Right renal pelvis (tissue), 4 donors: ENCODE measurements at regions not wholly inside any gene's neighbourhood (a gene's known extent, or its start where the extent isn't known, plus 50 kb on each side); places are given as distances from the start of the nearest gene placed in this dataset.
"Not testable (repeated sequence)": the region's sequence is repeated elsewhere in the genome, so short reads cannot be mapped to it uniquely, and the experiment has no call there.

ENCODE experiments used
- DNase-seq, 4 donors: peaks; one replicate each; pipeline ENCODE4 v3.0.0-alpha.2; 2013; ENCODE audit warnings: low read depth in 4 of 4, low spot score in 3 of 4, missing footprints in 1 of 4

DNA sequence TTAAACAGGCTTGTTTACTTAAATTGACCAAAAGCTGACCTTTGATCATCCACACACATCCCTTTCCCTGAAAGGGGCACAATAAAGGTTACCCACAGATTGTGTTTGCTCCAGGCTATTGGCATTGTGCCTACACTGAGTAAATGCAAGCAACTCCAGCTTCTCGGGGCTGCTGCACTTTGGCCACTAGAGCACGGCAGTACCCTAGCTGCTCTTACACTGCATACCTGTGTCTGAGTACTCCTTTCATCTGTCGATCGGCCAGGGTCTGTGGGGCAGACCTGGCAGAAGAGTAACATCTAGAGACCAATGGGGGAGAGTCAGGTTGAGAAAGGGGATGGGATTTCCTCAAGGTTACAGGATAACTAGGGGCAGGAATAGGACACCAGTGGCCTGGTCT, 281.9 kb upstream of the NMUR2 start:
- DNase-seq: no peak

DNA sequence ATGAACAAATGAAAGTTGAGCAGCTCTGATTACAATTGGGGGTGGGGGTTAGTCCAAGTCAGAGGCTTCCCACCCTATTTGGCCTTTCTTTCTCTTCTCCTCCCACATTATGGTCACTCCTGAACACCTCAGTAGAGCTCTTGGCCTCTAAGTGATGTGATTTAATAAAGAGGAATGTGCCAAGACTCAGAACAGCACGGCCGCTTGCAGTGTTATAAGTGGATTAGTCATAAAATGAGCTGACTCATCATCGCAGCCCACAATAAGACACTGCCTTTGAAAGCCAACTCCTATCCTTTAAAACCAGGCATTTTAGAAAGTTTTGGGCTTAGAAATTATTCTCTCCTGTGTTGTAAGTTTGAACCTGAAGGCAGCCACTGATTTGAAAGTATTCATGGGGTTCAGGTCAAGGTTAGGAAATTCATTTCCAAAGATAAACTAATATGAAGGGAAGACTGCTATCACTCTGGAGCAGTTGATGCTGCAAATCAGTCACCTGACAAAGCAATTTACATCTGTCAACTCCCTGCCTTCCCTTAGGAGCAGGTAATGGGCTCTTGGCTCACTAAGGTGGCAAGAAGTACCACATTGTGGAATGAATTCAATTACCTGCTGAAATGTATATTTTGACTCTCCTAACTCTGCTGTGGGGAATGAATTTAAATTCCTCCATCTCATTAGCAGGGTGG, 283.6 kb upstream of the NMUR2 start:
- DNase-seq: no peak

DNA sequence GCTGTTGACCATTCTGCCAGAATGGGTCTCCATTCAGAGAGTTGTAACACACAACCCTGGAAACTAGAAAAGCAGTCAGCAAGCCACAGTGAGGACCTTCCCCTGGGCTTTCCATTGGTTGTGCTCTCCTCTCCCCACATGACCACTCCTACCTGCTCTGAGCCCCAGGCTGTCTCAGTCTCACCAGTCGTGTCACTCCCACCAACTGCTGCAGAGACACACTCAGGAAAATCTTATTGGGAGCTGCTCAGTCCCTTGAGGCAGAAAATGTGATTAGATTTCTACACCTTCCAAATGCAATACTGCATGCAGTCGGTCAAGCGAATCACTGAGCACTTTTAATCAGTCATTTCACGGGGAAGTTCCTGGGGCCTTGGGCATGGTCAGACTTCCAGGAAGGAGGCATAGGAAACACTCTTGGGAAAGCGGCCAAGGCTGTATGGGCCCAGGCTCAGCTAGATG, 284.2 kb upstream of the NMUR2 start:
- peak in 2 of 4 donors; percentile 12 to 14 for DNase-seq

DNA sequence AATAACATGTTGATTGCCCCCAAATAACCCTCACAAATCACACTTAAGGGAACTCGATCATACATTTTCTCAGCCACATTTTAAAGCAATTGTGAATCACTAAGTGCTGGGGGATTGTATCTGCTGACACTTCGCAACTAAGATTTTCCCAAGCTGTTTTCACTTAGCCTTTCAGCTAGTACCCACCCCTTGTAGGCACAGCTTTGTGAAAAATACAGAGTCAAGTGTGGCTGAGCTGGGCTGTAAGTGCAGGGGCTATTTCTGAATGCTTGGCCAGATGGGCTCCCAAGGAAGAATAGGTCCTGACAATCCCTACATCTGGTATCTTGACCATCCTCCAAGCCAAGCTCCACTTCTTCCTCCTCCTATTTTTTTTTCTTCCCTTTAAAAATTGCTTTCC, 289.2 kb upstream of the NMUR2 start:
- no peak for DNase-seq

DNA sequence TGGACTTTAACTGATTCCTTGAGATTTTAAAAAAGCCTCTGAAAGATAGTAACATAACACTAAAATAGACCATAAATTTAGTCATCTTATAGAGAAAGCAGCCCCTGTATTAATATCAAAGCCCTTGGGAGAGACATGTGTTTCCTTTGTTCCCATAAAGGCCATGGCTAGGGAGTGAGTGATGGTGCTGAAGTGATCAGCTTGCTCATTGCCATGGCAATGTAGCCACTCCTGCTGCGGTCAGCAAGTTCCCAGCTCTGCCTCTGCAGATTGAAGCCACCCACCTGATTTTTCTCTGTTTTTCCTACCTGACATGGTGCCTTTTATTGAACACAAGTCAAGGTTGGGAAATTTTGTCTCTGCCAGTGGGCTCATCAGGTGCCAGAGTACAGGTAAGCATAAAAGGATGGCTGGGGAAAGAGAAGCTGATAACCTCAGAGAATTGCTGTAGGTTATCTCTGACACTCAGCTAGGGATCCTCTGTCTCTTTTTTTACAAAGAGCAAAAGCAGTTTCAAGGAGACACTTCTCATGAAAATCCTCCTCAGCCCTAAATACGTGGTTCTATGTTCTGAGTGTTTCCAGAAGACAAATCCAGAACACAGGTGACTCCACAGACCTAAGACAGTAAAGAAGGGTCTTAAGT, 296.3 kb upstream of the NMUR2 start:
- no peak for DNase-seq

DNA sequence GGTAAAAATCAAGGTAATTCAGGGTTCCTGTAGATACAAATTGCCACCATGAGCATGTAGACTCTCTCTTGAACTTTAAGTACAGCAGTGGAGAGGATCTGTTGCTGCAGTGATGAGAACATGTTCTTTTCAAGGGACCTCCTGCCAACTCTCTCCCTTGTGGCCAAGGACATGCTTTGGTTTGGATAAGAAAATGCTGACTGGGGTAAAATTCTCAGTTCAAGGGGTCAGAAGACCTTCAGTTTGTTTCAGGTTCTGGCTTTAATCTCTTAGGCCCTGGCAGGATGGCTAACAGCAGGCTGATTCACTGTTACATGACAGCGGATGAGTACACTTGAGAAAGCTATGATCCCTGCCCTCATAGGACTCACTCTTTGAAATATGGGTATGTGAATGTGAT, 299.2 kb upstream of the NMUR2 start:
- no peak for DNase-seq

DNA sequence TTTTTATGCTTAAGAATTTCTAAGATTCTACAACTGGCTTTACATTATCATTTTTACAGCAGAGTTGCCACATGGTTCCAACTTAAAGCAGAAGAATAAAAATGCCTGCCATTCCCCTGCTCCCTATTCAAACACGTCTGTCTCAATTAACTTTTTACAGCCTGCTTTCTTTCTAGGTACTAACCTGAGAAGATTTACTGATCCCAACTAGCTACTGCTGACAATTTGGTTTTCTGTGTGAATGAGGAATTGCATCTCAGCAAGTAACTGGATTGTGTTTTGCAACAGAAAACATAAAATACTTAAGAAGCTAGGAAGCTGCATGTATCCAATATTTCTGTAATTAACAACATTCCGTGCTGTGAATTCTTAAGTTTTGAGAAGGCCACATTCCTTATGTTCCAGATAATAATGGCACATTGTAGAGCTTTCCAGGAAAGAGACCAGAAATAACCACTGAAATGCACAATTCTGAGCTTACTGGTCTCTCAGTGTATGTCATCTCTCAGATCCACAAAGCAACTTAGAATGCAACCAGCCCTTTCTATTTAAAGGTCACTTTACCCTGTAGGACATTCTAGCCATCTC, 306.8 kb upstream of the NMUR2 start:
- DNase-seq: no peak

DNA sequence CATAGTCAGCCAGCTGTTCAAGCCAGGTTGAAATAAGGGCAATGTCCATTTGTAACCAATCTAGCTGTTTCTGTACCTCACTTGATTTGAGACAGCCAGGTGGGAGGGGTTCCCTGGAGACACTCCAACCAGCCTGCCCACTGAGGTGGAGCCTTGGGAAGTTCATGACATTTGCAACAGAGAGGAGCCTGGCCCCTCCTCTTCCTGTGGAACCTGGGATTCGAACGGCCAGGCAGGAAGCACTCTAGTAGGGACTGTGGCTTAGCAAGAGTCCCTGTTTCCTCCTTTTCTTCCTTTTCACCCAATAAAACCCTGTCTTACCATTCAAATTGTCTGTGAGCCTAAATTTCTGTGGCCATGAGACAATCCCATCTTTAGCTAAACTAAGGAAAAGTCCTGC, 312.3 kb upstream of the NMUR2 start:
- no peak for DNase-seq

DNA sequence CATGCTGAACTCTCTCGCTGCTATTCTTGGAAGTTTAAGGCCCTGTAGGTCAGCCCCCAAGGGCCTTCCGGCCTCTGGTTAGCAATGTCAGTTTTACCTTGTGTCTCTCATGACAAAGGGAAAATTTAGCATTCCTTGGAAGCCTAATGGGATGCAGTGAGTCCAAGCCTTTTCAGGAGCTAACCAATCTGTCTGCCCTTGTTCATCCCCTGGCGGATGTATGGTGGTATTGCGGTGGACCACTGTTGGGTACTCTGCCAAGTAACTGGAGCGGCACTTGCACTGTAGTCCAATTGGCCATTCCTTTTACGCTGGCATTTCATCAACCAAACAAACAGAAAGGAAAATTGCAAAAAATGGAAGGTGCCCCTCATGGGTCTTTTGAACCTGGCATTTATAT, 318.4 kb upstream of the NMUR2 start:
- DNase-seq: no peak

DNA sequence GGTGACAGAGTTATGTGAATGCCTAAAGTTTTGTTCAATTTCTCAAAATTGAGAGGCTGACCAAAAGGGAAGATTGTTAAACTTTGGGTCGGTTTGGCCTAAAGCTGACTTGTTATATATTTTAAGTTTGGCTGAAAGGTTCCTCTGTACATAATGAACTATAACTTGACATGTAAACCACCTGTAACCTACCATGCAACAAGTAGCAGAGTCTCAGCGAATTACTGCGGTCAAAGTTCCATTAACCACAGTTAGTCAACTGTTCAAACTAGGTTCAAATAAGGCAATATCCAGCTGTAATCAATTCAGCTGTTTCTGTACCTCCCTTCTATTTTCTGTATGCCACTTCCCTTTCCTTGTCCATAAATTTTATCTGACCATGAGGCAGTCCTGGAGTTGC, 325.1 kb upstream of the NMUR2 start:
- DNase-seq: no peak

DNA sequence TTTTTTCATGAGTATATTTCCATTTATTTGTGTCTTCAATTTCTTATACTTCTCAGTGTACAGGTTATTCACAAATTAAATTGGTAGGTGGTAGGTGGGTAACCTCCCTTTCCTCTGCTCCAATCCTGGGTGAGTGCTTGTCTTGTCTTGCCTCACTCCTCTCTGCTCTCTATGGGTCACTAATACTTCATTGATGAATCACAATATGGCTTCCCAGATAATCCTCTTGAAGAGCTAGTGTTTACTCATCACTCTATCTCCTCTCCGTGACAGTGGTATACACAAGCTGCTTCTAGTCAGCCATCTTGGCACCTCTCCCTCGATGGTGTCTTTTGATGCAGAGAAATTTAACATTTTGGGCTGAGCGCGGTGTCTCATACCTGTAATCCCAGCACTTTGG, 331.8 kb upstream of the NMUR2 start:
- DNase-seq: no peak

DNA sequence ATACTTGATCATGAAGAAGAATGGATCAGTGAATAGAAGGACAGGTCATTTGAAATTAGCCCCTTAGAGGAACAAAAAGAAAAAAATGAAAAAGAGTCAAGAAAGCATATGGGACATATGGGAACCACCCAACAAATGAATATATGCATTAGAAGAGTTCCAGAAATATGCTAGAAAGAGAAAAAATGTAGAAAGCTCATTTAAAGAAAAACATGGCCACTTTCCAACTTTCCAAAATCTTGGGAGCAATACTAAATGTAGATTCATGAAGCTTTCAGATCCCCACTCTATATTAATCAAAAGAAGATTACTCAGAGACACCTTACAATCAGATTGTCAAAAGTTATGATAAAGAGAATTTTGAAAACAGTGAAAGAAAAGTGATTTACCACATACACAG, 334.8 kb upstream of the NMUR2 start:
- DNase-seq: no peak

DNA sequence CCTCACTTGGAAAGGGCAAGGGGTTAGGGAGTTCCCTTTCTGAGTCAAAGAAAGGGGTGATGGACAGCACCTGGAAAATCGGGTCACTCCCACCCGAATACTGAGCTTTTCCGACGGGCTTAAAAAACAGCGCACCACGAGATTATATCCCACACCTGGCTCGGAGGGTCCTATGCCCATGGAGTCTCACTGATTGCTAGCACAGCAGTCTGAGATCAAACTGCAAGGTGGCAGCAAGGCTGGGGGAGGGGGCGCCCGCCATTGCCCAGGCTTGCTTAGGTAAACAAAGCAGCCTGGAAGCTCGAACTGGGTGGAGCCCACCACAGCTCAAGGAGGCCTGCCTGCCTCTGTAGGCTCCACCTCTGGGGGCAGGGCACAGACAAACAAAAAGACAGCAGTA, 336.0 kb upstream of the NMUR2 start:
- not testable (repeated sequence) for DNase-seq

DNA sequence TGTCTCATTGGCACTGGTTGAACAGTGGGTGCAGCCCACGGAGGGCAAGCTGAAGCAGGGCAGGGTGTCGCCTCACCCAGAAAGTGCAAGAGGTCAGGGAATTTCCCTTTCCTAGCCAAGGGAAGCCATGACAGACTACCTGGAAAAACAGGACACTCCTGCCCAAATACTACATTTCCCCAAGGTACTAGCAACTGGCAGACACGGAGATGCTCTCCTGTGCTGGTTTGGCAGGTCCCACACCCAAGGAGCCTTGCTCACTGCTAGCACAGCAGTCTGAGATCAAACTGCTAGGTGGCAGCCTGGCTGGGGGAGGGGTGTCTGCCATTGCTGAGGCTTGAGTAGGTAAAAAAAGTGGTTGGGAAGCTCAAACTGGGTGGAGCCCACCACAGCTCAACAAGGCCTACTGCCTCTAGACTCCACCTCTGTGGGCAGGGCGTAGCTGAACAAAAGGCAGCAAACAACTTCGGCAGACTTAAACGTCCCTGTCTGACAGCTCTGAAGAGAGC, 382.7 kb upstream of the NMUR2 start:
- not testable (repeated sequence) for DNase-seq

DNA sequence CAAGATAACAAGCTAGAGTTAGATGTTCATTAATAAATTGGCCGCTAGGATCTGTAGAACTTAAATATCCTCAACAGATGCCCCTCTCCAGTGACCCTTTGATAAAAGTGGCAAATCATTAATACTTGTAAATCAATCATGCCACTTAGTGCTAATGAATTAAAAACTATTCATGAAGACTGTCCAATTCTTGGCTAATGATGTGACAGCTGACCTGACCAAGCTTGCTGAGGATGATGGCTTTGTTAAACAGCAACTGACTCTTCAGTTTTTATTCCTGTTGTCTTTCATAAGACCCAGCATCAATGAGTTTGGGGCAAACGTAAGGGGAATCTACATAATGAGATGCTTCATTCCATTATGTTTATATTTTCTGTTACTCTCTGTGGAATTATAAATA, 396.8 kb upstream of the NMUR2 start:
- DNase-seq: no peak

DNA sequence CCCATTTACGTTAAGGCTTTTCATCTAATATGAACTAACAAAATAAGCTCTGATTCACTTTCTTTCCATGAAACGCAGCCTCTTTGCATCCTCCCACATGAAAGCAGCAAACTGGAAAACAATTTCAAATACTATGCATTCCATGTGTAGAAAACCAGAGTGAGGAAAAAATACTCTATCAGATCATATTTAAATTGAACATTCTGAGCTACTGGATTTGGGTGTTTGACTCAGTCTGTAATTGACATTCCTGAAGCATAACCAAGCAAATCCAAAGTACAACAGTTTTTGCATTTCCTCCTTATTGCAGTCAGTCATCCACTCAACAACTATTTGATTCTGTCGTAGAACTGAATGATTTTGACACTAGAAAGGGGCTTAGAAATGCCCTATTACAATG, 399.1 kb upstream of the NMUR2 start:
- DNase-seq: peak in 1 of 4 donors; percentile 12

DNA sequence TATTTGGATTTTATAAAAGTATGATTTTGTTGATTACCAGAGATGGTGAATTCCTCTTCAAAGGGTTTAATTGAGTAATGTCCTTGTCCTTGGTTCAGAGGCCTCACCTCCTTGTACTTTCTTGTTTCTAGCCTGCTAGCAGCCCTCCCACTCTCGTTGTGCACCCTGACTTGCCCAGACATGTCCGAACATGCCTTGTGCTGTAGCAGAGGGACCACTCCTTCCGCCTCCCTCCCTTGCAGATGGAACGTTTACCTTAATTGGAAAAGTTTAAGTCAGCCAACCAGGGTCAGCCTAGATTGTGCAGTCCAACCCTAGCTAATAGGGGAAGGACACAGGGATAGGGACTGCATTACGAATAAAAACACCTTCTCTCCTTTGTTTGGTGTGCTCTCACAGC, 406.9 kb upstream of the NMUR2 start:
- no peak for DNase-seq

DNA sequence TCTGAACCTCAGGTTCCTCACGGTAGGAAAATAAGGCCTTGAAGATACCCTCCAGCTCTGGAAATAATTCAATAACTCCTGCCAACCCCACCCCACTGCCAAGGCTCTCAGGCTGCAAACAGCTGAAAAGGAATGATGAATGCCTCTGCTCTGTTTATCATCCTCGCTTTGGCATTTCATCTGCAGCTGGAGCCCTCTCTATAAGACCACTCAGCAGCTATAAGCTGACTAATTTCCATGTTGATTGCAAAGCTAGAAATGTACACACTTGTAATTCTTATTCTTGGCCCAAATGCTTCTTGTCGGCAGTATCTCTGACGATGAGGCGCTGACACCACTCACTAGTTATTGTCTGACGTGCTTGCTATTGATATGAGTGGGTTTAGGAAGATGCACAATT, 408.4 kb upstream of the NMUR2 start:
- DNase-seq: no peak

DNA sequence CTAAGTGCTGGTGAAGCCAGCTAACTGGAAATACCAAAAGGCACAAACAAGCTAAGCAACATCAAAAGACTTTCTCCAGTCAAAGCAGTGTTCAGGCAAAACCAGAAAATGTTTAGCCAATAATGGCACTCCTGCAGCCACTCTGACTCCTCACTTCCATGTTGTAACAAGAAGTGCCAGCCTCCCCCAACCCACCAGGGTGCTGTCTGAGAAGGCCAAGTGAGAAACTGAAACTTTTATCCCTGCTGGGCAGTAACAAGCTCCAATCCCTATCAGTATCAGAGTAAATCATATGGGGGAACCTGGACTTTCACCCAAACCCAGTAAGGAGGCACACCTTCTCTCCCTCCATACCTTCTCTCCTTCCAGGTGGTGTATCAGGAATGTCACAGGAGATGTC, 414.8 kb upstream of the NMUR2 start:
- no peak for DNase-seq

DNA sequence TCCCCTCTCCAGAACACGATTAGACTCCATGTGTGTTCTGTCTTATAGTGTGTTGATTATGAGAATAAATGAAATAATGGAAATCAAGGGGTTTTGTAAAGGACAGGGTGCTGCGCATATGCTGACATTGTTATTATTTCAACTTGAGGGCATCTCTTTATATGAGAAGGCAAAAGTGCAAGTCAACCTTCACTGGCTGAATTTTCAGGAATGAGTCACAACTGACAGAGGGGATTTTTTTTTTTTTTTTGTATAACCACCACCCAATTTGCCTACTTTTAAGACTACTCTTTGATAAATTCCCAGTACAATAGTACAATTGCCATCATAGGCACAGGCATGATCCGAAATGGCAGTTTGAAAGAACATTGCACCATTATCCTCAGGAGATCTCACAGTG, 419.2 kb upstream of the NMUR2 start:
- DNase-seq: no peak

DNA sequence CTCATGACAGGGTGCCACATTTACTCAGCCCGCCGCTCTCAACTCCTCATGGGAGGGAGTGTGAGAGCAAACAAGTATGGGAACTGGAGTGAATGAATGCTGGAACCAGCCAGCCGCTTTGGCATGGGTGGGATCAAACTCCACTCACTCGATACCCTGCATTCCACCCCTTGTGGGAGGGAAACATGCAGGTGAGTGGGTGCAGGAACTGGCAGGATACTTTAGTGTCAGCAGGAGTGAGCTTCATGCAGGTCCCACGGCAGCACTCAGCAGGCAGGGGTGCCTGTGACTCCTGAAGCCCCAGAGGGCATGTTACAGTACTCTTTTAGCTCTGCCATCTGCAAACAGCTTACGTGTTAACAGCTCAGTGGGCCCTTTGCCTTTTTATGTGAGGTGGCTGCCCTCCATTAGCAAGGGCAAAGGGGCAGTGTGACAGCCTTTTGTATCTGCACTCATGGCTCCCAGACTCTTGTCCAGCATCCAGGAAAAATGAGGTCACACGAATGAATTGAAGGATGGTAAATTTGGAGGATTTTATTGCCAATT, 433.2 kb upstream of the NMUR2 start:
- DNase-seq: no peak

DNA sequence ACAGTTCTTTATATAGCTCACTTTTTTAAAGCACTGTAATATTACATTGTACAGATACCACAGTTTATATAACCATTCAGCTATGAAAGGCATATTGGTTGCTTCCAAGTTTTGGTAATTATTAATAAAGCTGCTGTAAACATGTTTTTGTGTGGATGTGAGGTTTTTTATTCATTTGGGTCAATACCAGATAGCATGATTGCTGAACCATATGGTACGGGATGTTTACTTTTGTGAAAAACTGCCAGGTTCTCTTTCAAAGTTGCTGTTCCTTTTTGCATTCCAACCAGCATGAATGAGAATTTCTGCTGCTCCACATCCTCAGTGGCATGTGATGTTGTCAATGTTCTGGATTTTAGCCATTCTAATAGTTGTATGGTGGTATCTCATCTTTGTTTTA, 439.6 kb upstream of the NMUR2 start:
- DNase-seq: no peak
